ENCODE measurements at regions not wholly inside any gene's neighbourhood (a gene's known extent, or its start where the extent isn't known, plus 50 kb on each side); places are given as distances from the start of the nearest gene placed in this dataset.

DNA sequence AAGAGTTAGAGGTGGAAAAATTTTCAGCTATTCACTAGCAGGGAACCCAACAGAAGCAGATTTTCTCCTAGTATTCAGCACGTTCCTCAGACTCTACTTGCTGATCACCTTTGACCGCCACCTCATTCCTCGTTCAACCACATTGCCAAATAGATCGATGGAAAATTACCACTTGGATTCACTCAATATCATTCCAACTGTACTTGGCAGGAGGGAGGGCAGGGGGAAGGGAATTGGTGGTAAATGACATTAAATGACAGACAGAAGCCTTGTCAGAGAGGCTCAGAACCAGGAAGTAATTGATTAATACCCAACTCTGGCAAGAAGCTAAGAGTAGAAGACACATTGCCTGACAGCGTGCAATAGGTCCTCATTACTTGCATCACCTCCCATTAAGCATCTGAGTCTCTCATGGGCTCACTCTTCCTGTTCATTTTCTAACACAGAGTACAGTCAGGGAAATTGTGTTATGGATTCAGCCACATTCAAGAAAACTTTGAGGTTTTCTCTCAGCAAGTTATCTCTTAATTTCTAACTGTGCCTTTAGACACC lies 240.5 kb upstream of the FAT3 start:
- no peak for DNase-seq (ENCODE audit: low read depth, low spot score)
- in situ Hi-C loops (cut with HindIII; ENCODE audit: low pct_unique_long_range_greater_than_20kb, low sequenced_read_pairs) = no loop called here

DNA sequence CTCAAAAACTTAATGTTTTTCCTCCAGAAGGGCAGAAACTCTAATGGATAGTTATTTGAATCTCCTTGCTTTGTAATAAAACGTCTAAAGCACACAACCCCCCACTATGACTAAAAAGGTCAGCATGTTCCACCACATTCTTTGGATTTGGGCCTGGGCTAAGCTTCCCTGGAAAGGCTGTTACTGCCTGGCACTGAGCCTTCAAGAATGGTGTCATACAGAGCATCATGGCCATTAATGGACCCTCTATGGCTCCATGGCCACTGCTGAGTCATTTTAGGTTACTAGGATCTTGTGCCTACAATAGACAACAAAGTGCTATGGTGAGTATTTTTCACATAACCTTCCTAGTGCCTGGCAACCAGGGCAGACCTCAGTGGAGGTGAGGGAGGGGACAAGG lies 242.6 kb upstream of the FAT3 start:
- in situ Hi-C loops (cut with HindIII; ENCODE audit: low pct_unique_long_range_greater_than_20kb, low sequenced_read_pairs) = no loop called here
- no peak for DNase-seq (ENCODE audit: low read depth, low spot score)

DNA sequence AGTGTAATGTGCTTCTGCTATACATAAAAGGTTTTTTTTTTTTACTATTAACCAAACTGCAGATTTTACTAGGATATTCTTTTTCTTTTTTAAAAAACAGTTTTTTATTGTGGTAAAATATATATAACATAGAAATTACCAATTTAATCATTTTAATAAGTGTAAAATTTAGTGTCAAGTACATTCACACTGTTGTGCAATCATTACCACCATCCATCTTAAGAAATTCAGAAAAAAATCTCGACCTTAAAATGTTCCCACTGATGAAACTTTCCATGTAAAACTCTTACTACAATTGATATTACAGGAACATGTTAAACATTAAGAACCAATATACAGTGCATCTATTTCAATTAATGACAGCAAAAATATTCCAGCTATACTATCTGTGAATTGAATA lies 244.8 kb upstream of the FAT3 start:
- DNase-seq (ENCODE audit: low read depth, low spot score) = no peak
- in situ Hi-C loops (cut with HindIII; ENCODE audit: low pct_unique_long_range_greater_than_20kb, low sequenced_read_pairs) = no loop called here

DNA sequence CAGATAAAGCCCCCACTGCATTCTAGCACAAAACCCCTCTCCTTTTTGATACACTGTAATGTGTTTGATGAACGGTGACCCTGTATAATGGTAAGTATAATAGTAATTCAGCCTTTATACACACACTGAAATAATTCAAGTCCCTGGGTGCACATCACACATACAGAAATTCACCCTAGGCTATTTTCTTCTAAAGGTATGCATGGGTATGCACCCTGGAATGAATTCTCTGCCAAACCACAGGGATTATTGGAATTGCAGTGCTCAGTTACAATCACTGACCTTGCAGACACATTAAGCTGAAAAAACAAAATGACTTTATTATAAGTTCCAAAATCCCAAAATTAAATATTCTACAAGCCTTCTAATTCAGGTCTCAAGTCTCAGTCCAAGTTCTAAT lies 245.9 kb upstream of the FAT3 start:
- in situ Hi-C loops (cut with HindIII; ENCODE audit: low pct_unique_long_range_greater_than_20kb, low sequenced_read_pairs) = no loop called here
- DNase-seq (ENCODE audit: low read depth, low spot score) = no peak

DNA sequence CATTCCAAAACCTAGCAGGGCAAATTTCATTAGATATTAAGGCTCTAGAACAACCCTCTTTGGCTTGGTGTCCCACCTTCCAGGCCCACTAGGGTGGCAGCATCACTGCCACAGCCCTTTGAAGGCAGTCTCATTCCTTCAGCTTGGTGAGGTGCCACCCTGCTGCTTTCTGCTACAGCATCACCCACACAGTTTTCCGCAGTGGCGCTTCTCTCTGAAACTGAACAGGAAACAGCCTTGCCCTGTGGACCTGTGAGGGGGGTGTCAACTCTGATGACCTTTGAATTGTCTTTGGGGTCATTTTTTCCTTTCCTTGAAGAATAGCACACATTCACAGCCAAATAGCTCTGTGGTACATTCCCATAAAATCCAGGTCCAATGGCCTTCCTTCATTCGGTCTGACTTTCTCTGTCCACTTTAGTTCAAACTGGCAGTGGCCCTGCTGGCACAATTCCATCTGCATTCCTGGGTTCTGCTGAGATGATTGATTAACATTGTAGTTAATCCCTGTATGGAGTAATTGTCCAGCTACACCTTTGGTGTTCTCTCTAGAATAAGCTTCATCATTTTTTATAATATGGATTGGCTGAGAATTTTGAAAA lies 251.9 kb upstream of the FAT3 start:
- in situ Hi-C loops (cut with HindIII; ENCODE audit: low pct_unique_long_range_greater_than_20kb, low sequenced_read_pairs) = no loop called here
- DNase-seq (ENCODE audit: low read depth, low spot score) = no peak

DNA sequence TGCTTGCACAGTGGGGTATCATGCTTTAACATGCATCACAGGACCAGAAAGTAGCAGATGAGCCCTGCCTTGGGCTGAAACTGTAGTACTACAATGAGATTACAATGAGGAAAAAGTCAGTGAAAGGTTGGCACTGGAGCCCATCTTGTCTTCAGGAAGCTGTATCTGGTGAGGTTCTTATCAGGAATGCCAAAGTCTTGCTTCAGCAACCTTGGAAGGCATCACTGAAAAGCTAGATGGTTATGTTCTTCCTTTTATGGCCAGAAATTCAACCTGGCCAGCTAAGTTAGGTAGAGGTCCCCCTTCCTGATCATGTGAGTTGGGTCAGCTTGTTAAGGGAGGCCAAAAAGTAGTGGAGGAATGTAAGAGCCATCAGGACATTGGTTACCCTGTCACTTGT lies 254.0 kb upstream of the FAT3 start:
- DNase-seq (ENCODE audit: low read depth, low spot score) = no peak
- in situ Hi-C loops (cut with HindIII; ENCODE audit: low pct_unique_long_range_greater_than_20kb, low sequenced_read_pairs) = no loop called here

DNA sequence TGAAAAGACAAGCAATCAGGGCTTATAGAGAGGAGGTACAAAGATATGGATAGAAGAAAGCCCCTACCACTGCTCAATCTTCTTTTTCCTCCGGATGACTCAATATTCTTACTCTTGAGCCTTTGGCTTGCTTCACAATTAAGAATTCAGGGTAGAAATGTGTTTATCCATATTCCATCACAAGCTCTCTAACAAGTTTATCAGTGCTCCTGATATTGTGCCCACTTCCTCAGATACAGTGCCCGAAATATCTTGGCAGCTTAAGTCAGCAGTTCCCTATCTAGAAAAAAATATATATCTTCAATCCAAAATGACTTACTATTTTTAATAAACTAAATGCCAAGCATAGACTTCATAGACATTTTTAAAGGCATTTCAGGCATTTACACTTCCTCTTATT lies 255.1 kb upstream of the FAT3 start:
- in situ Hi-C loops (cut with HindIII; ENCODE audit: low pct_unique_long_range_greater_than_20kb, low sequenced_read_pairs) = no loop called here

DNA sequence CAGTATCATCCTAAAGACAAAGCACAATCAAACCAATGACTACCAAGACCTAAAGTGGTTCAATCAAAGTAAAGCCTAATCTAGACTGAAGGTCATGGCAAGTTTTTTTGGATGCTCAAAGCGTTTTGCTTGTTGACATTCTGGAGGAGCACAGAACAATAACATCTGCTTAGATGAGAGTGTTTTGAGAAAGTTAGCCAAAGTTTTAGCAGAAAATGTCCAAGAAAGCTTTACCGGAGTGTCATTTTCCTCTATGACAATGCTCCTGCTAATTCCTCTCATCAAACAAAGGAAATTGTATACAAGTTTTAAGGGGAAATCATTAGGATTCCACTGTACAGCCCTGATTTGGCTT lies 256.9 kb upstream of the FAT3 start:
- in situ Hi-C loops (cut with HindIII; ENCODE audit: low pct_unique_long_range_greater_than_20kb, low sequenced_read_pairs) = no loop called here
- DNase-seq (ENCODE audit: low read depth, low spot score) = no peak

More for the DNA sequence above, 255.1 kb upstream of the FAT3 start:
- no peak for DNase-seq (ENCODE audit: low read depth, low spot score)

DNA sequence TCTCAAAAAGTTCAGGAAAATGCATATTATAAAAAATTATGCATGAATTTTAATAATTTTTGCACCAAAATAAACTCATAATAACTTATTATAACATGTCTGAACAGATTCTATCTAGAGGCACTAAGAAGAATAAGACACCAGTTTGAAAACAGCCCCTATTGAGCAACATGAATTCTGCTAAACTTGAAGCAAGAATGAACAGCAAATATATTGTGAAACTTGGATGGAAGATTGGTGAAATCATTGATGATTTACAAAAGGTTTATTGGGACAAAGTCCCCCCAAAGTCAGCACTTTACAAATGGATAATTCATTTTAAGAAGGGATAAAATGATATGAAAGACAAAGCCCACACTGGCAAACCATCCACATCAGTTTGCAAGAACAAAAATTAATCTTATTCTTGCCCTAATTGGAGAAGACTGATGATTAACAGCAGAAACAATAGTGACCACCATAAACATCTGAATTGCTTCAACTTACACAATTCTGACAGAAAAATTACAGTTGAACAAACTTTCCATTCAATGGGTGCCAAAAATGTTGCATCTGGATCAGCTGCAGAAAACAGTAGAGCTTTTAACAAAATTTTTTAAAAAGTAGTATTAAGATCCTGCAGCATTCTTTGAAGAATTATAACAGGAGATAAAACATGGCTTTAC lies 257.5 kb upstream of the FAT3 start:
- in situ Hi-C loops (cut with HindIII; ENCODE audit: low pct_unique_long_range_greater_than_20kb, low sequenced_read_pairs) = no loop called here
- DNase-seq (ENCODE audit: low read depth, low spot score) = no peak

DNA sequence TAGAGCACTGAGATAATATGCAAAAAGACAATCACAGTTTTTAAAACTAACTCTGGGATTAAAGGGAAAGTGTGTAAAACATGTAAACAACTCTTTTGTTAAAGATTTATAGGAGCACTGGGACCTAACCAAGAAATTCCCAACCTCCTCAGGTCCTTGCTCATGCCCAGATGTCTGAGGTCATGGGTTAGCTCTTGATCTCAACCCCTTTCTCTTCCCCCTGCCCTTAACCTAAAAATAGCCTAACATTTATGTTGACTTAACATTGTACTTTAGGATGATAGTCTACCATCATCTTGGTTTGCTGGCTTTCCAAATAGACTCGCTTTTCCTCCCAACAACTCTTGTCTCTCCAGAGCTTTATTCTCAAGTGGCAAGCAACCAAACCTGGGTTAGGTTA lies 258.2 kb upstream of the FAT3 start:
- DNase-seq (ENCODE audit: low read depth, low spot score) = no peak
- in situ Hi-C loops (cut with HindIII; ENCODE audit: low pct_unique_long_range_greater_than_20kb, low sequenced_read_pairs) = no loop called here

DNA sequence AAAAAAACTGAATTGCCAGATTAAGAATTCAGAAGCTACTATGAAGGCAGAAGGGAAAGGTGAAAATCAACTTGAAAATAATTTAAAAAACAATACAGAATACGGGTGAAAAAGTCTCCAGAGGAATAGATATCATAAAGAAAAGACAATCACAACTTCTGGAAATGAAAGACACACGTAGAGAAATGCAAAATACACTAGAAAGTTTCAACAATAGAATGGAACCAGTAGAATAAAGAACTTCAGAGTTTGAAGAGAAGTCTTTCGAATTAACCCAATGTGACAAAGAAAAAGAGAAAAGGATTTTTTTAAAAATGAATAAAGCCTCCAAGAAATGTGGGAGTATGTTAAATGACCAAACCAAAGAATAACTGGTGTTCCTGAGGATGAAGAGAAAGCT lies 263.8 kb upstream of the FAT3 start:
- DNase-seq (ENCODE audit: low read depth, low spot score) = no peak
- in situ Hi-C loops (cut with HindIII; ENCODE audit: low pct_unique_long_range_greater_than_20kb, low sequenced_read_pairs) = no loop called here

DNA sequence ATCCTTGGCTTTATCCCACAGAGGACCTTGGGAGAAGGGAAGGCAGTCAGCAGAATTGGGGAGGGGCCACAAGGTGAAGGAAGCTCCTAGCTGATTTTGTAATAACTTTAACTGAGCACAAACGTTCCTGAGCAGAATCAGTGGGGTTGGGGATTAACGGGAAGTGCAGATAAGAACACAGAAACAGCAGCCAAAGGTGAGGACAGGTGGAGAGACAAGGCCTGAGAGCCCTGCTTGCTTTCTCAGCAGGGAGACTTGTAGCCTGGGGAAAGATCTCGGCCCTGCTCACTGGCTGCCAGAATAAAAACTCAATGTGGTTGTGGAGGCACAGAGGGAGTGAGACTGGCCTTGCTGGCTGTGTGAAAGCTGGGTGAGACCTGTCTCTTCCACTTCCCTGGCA lies 265.2 kb upstream of the FAT3 start:
- in situ Hi-C loops (cut with HindIII; ENCODE audit: low pct_unique_long_range_greater_than_20kb, low sequenced_read_pairs) = no loop called here
- DNase-seq (ENCODE audit: low read depth, low spot score) = no peak

DNA sequence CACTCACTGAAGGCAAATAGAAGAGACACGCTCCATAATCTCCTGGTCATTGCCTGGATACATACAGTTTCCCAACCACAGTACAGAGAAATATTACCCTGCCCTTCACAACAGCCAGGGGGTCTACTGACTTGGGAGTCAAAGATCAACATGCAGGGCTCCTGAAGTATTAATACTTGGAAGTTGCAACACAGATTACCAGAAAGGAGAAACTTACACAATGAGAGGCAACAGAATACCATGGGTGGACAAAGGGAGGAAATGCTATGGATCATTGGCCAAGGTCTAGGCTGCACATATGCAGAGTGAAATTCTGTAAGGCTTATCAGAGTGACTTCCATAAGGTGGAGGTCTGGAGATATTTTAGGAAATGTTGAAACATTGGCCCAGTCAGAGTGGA lies 267.9 kb upstream of the FAT3 start:
- in situ Hi-C loops (cut with HindIII; ENCODE audit: low pct_unique_long_range_greater_than_20kb, low sequenced_read_pairs) = no loop called here
- DNase-seq (ENCODE audit: low read depth, low spot score) = no peak

DNA sequence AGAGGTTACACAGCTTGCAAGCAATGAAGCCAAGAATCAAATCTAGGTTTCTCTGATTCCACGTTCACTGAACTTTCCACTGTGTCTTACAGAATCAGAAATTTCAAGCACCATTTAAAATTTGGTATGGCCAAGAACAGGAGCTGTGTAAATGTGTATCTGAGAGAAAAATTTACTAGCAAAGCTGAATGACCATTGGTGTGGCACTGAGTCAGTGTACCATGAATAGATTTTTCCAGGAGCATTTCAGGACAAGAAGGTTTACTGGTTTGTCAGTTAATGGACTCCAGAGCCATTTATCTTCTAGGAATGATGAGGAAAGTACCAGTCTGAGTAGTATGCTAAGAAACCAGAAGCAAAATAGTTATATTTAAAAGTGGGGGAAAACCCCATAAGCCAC lies 269.4 kb upstream of the FAT3 start:
- no peak for DNase-seq (ENCODE audit: low read depth, low spot score)
- in situ Hi-C loops (cut with HindIII; ENCODE audit: low pct_unique_long_range_greater_than_20kb, low sequenced_read_pairs) = no loop called here

DNA sequence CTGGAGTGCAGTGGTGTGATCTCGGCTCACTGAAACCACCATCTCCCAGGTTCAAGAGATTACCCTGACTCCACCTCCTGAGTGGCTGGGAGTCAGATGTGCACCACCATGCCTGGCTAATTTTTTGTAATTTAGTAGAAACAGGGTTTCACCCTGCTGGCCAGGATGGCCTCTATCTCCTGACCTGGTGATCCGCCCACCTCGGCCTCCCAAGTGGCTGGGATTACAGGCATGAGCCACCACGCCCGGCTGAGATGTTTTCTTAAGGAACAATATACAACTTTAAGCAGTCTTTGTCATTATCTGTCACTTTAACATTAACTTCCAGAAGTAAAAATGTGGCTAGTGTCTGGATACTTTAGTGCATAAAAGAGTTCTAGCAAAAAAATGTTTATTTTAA lies 272.6 kb upstream of the FAT3 start:
- in situ Hi-C loops (cut with HindIII; ENCODE audit: low pct_unique_long_range_greater_than_20kb, low sequenced_read_pairs) = no loop called here
- no peak for DNase-seq (ENCODE audit: low read depth, low spot score)

DNA sequence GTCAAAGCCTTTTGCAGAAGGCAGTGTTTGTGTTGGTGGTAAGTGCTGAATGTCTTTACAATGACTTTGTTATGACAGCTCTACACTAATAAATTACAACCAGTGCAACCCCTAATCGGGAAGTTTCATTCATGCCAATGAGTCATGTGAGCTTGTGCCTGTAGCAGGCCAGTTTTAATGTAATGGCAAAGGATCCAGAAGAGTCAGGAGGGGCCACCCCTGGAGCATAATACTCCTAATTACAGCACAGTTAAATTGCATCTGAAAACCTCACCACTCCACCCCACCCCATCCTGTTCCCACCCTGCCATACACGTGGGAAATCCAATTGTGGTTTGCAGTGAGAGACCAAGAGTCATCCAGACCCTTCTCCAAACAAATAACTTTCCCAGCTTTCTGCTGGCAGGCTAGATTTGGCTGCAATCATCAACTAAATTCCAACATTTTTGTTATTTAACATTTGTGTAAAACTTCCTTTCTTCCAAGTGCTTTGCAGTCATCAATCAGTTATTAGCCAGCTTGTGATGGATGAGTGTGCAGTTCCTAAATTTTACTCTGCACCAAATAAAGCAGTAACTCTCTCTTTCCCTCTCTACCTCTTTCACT lies 277.3 kb upstream of the FAT3 start:
- DNase-seq (ENCODE audit: low read depth, low spot score) = no peak
- in situ Hi-C loops (cut with HindIII; ENCODE audit: low pct_unique_long_range_greater_than_20kb, low sequenced_read_pairs) = no loop called here

DNA sequence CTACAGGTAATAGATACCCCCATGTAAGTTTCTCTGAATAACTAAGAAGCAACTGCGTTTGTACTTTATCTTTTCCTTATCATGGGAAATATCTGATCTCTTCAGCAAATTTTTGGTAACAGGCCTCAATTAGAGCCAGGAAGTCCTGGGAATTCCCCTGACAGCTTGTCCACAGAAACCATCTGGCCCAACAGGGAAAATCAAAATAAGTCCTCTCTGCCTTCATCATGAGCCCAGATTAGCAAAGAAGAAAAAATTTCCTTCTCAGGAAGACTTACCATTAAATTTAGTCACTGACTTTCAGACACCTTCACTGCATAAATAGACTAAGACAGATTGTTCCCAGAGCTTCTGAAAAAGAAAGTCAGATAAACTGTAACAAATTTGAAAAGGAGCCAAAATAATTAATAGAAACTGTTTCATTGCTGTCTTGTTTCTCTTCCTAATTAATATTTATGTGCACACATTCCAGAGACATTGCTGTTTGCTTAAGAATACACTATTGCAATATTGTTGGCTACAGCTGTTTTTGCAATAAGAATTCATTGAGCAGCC lies 278.1 kb upstream of the FAT3 start:
- no peak for DNase-seq (ENCODE audit: low read depth, low spot score)
- in situ Hi-C loops (cut with HindIII; ENCODE audit: low pct_unique_long_range_greater_than_20kb, low sequenced_read_pairs) = no loop called here

DNA sequence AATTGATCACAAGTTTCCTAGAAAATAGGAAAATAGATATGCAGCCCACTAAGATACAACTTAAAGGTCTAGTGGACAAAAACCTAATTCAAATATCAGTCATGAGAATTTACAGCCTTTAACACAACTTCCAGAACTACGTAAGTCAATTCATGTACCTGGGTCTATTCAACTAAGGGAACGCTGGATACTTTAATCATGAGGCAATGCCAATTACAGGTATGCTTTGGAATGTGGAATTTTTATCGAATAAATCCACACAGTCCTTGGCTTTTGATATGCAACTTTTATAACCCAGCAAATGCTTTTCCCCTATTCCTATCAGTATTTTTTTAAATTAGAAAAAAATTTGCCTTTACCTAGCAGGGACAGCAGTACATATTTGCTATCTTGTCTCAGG lies 289.5 kb upstream of the FAT3 start:
- in situ Hi-C loops (cut with HindIII; ENCODE audit: low pct_unique_long_range_greater_than_20kb, low sequenced_read_pairs) = no loop called here

More for the DNA sequence above, 289.5 kb upstream of the FAT3 start:
- no peak for DNase-seq (ENCODE audit: low read depth, low spot score)
